Liver (tissue), 8 donors: ENCODE measurements at regions not wholly inside any gene's neighbourhood (a gene's known extent, or its start where the extent isn't known, plus 50 kb on each side); places are given as distances from the start of the nearest gene placed in this dataset.

Experiments
- DNase-seq: peaks from one replicate; pipeline ENCODE4 v3.0.0-alpha.2; 2017; ENCODE audit warnings: low spot score
- H3K27ac ChIP-seq, 2 donors: one replicate each; pipeline ENCODE4 v1.7.0; 2013; ENCODE audit warnings: inconsistent platforms in 2 of 2, low read length in 2 of 2, control low read depth in 1 of 2, low read depth in 1 of 2, mild to moderate bottlenecking in 1 of 2
- H3K27me3 ChIP-seq, 4 donors: one replicate each; pipeline versions ENCODE4 v1.6.1 to v1.7.0; 2013; ENCODE audit warnings: low read length in 3 of 4, inconsistent platforms in 1 of 4, mild to moderate bottlenecking in 1 of 4, moderate library complexity in 1 of 4; ENCODE audit not compliant: control insufficient read depth in 4 of 4, insufficient read depth in 4 of 4
- H3K36me3 ChIP-seq, 4 donors: one replicate each; pipeline versions ENCODE4 v1.6.1 to v1.7.0; 2013; ENCODE audit warnings: low read length in 3 of 4, mild to moderate bottlenecking in 3 of 4, low read depth in 1 of 4, moderate library complexity in 1 of 4; ENCODE audit not compliant: control insufficient read depth in 4 of 4, insufficient read depth in 3 of 4
- H3K4me1 ChIP-seq, 4 donors: one replicate each; pipeline versions ENCODE4 v1.6.1 to v1.7.0; 2013; ENCODE audit warnings: low read length in 3 of 4, mild to moderate bottlenecking in 3 of 4, moderate library complexity in 1 of 4; ENCODE audit not compliant: control insufficient read depth in 4 of 4, insufficient read depth in 4 of 4
- H3K4me3 ChIP-seq, 3 donors: one replicate each; pipeline versions ENCODE4 v1.6.1 to v1.7.0; 2013; ENCODE audit warnings: low read length in 3 of 3, control low read depth in 1 of 3, low read depth in 1 of 3, mild to moderate bottlenecking in 1 of 3
- H3K9ac ChIP-seq, 2 donors: one replicate each; pipeline ENCODE4 v1.7.0; 2013; ENCODE audit warnings: low read length in 2 of 2, mild to moderate bottlenecking in 2 of 2, moderate library complexity in 2 of 2, control low read depth in 1 of 2, low read depth in 1 of 2
- H3K9me3 ChIP-seq, 4 donors: one replicate each; pipeline versions ENCODE4 v1.6.1 to v1.7.0; 2013; ENCODE audit warnings: low read length in 3 of 4; ENCODE audit not compliant: control insufficient read depth in 4 of 4
- EGR1 ChIP-seq, 2 donors: IDR thresholded peaks; 2 replicates each; pipeline ENCODE4 v1.6.1; 2016 to 2018; ENCODE audit warnings: antibody characterized with exemption in 2 of 2, low read depth in 2 of 2
- FOXA2 ChIP-seq: IDR thresholded peaks from 2 replicates; pipeline ENCODE4 v1.6.1; 2016; ENCODE audit warnings: antibody characterized with exemption
- GABPA ChIP-seq, 2 donors: IDR thresholded peaks in 1 of 2; conservative IDR thresholded peaks in 1 of 2; 2 replicates each; pipeline ENCODE4 v1.6.1; 2016; ENCODE audit warnings: antibody characterized with exemption in 2 of 2, mild to moderate bottlenecking in 1 of 2, moderate library complexity in 1 of 2
- HNF4A ChIP-seq, 2 donors: conservative IDR thresholded peaks; 2 replicates each; pipeline ENCODE4 v1.6.1; 2016; ENCODE audit warnings: antibody characterized with exemption in 2 of 2, mild to moderate bottlenecking in 2 of 2
- HNF4G ChIP-seq: IDR thresholded peaks from 2 replicates; pipeline ENCODE4 v1.6.1; 2016; ENCODE audit warnings: antibody characterized with exemption
- JUND ChIP-seq, 2 donors: IDR thresholded peaks; 2 replicates each; pipeline ENCODE4 v1.6.1; 2016; ENCODE audit warnings: antibody characterized with exemption in 2 of 2
- MAX ChIP-seq: IDR thresholded peaks from 2 replicates; pipeline ENCODE4 v1.6.1; 2016; ENCODE audit warnings: antibody characterized with exemption
- NR2F2 ChIP-seq: IDR thresholded peaks from 2 replicates; pipeline ENCODE4 v1.6.1; 2016; ENCODE audit warnings: antibody characterized with exemption
- RAD21 ChIP-seq, 2 donors: IDR thresholded peaks; 2 replicates each; pipeline ENCODE4 v1.6.1; 2016; ENCODE audit warnings: antibody characterized with exemption in 2 of 2, mild to moderate bottlenecking in 2 of 2
- RXRA ChIP-seq, 2 donors: IDR thresholded peaks; 2 replicates each; pipeline ENCODE4 v1.6.1; 2017 to 2018; ENCODE audit warnings: antibody characterized with exemption in 2 of 2, mild to moderate bottlenecking in 1 of 2
- SP1 ChIP-seq: IDR thresholded peaks from 2 replicates; pipeline ENCODE4 v1.6.1; 2018; ENCODE audit warnings: antibody characterized with exemption, mild to moderate bottlenecking
- TAF1 ChIP-seq: conservative IDR thresholded peaks from 2 replicates; pipeline ENCODE4 v1.6.1; 2016; ENCODE audit warnings: antibody characterized with exemption, mild to moderate bottlenecking
- YY1 ChIP-seq: IDR thresholded peaks from 2 replicates; pipeline ENCODE4 v1.6.1; 2016; ENCODE audit warnings: antibody characterized with exemption, mild to moderate bottlenecking
- ZBTB33 ChIP-seq: IDR thresholded peaks from 2 replicates; pipeline ENCODE4 v1.6.1; 2016; ENCODE audit warnings: antibody characterized with exemption
- WGBS: extraction: QIAGEN DNeasy Blood & Tissue Kit; methylation state at CpG from one replicate; pipeline ENCODE4 v1.1.7; 2013; 5-methylcytosine and 5-hydroxymethylcytosine counted together
- TF ChIP-seq, protein P1 (sequence below): fragments of 150-350 bp; IDR thresholded peaks from 2 replicates; pipeline ENCODE4 v1.5.1; 2017; ENCODE audit warnings: improper control_type of control experiment, low read depth, low read length; ENCODE audit not compliant: missing input control
- TF ChIP-seq, protein P2 (sequence below): IDR thresholded peaks from 2 replicates; pipeline ENCODE4 v1.6.1; 2016; ENCODE audit warnings: antibody characterized with exemption
- TF ChIP-seq, protein P3 (sequence below): IDR thresholded peaks from 2 replicates; pipeline ENCODE4 v1.6.1; 2016; ENCODE audit warnings: antibody characterized with exemption, mild to moderate bottlenecking
- donor health status: healthy.
- donor health status: healthy.
- donor health status: healthy.
- donor health status: healthy.
- donor health status: healthy.

GRCh38 chr12:88726806-88727720, 146.8 kb upstream of the KITLG start:
- TF ChIP-seq HNF4G (no peak), YY1 (no peak), HNF4A (conservative IDR thresholded peaks at IDR 0.05) (no peak), RXRA (IDR thresholded peaks at IDR 0.05) (no peak), TAF1 (no peak), NR2F2 (no peak), FOXA2 (no peak), EGR1 (IDR thresholded peaks at IDR 0.05; ENCODE audit: low read depth in 2 of 2) (no peak), RAD21 (IDR thresholded peaks at IDR 0.05) (no peak), JUND (IDR thresholded peaks at IDR 0.05) (no peak), SP1 (no peak), ZBTB33 (no peak), MAX (no peak), GABPA (IDR thresholded peaks at IDR 0.05 in 1 of 2, conservative IDR thresholded peaks at IDR 0.05 in 1 of 2) (no peak)
- TF ChIP-seq, protein P1, sequence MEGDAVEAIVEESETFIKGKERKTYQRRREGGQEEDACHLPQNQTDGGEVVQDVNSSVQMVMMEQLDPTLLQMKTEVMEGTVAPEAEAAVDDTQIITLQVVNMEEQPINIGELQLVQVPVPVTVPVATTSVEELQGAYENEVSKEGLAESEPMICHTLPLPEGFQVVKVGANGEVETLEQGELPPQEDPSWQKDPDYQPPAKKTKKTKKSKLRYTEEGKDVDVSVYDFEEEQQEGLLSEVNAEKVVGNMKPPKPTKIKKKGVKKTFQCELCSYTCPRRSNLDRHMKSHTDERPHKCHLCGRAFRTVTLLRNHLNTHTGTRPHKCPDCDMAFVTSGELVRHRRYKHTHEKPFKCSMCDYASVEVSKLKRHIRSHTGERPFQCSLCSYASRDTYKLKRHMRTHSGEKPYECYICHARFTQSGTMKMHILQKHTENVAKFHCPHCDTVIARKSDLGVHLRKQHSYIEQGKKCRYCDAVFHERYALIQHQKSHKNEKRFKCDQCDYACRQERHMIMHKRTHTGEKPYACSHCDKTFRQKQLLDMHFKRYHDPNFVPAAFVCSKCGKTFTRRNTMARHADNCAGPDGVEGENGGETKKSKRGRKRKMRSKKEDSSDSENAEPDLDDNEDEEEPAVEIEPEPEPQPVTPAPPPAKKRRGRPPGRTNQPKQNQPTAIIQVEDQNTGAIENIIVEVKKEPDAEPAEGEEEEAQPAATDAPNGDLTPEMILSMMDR = no peak
- TF ChIP-seq, protein P2, sequence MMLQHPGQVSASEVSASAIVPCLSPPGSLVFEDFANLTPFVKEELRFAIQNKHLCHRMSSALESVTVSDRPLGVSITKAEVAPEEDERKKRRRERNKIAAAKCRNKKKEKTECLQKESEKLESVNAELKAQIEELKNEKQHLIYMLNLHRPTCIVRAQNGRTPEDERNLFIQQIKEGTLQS = no peak
- TF ChIP-seq, protein P3, sequence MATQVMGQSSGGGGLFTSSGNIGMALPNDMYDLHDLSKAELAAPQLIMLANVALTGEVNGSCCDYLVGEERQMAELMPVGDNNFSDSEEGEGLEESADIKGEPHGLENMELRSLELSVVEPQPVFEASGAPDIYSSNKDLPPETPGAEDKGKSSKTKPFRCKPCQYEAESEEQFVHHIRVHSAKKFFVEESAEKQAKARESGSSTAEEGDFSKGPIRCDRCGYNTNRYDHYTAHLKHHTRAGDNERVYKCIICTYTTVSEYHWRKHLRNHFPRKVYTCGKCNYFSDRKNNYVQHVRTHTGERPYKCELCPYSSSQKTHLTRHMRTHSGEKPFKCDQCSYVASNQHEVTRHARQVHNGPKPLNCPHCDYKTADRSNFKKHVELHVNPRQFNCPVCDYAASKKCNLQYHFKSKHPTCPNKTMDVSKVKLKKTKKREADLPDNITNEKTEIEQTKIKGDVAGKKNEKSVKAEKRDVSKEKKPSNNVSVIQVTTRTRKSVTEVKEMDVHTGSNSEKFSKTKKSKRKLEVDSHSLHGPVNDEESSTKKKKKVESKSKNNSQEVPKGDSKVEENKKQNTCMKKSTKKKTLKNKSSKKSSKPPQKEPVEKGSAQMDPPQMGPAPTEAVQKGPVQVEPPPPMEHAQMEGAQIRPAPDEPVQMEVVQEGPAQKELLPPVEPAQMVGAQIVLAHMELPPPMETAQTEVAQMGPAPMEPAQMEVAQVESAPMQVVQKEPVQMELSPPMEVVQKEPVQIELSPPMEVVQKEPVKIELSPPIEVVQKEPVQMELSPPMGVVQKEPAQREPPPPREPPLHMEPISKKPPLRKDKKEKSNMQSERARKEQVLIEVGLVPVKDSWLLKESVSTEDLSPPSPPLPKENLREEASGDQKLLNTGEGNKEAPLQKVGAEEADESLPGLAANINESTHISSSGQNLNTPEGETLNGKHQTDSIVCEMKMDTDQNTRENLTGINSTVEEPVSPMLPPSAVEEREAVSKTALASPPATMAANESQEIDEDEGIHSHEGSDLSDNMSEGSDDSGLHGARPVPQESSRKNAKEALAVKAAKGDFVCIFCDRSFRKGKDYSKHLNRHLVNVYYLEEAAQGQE = no peak
- Histone ChIP-seq H3K27me3 (no peaks in the 10 kb centered on the region), H3K36me3 (no peaks in the 10 kb centered on the region), H3K9ac (no peak overlapping the region), H3K4me1 (no peaks in the 10 kb centered on the region), H3K27ac (no peak overlapping the region), H3K4me3 (no peak overlapping the region), H3K9me3 (no peaks in the 10 kb centered on the region)
- WGBS = 88% methylated on average over 3 of the region's 3 CpGs
- no peak for DNase-seq
